DND-41 (cell line): ENCODE measurements at regions not wholly inside any gene's neighbourhood (a gene's known extent, or its start where the extent isn't known, plus 50 kb on each side); places are given as distances from the start of the nearest gene placed in this dataset.

Source experiments
- ATAC-seq: fragments of 200-7000 bp; cut with Tn5 transposase; 3 replicates; pipeline ENCODE4 v1.9.1; 2021; ENCODE audit warnings: low read depth; ENCODE audit not compliant: insufficient read depth
- DNase-seq: peaks from one replicate; pipeline ENCODE4 v3.0.0-alpha.2; 2020
- H2AFZ ChIP-seq: 2 replicates; pipeline ENCODE4 v1.6.0; 2012; ENCODE audit warnings: low read depth, low read length
- H3K27ac ChIP-seq: 2 replicates; pipeline ENCODE4 v1.5.1; 2012; ENCODE audit warnings: low read length, inconsistent platforms
- H3K27me3 ChIP-seq: fragments of 200-600 bp; sonication (generic); 2 replicates; pipeline ENCODE4 v1.6.0; 2012; ENCODE audit warnings: low read length, mild to moderate bottlenecking, inconsistent platforms; ENCODE audit not compliant: insufficient read depth, poor library complexity
- H3K36me3 ChIP-seq: 2 replicates; pipeline ENCODE4 v1.5.1; 2012; ENCODE audit warnings: low read length, inconsistent platforms; ENCODE audit not compliant: insufficient read depth
- H3K4me1 ChIP-seq: 2 replicates; pipeline ENCODE4 v1.5.1; 2012; ENCODE audit warnings: mild to moderate bottlenecking, low read length; ENCODE audit not compliant: insufficient read depth
- H3K4me2 ChIP-seq: 2 replicates; pipeline ENCODE4 v1.6.0; 2012; ENCODE audit warnings: mild to moderate bottlenecking, moderate library complexity, low read length, inconsistent platforms; ENCODE audit not compliant: insufficient read depth
- H3K4me3 ChIP-seq, 2 experiments: fragments of 200-600 bp in 1 of 2; shearing (Covaris generic) in 1 of 2; 2 replicates each; pipeline ENCODE4 v1.5.1; 2012 to 2016; ENCODE audit warnings: inconsistent platforms in 2 of 2, low read length in 2 of 2, mild to moderate bottlenecking in 2 of 2, low read depth in 1 of 2, moderate library complexity in 1 of 2
- H3K79me2 ChIP-seq: 2 replicates; pipeline ENCODE4 v1.6.0; 2012; ENCODE audit warnings: low read length, inconsistent platforms; ENCODE audit not compliant: insufficient read depth
- H3K9ac ChIP-seq: 2 replicates; pipeline ENCODE4 v1.6.0; 2012; ENCODE audit warnings: low read depth, mild to moderate bottlenecking, inconsistent platforms, low read length, moderate library complexity
- H3K9me3 ChIP-seq: 2 replicates; pipeline ENCODE4 v1.5.1; 2012; ENCODE audit warnings: low read length, moderate library complexity, mild to moderate bottlenecking, inconsistent platforms; ENCODE audit not compliant: insufficient read depth, severe bottlenecking
- H4K20me1 ChIP-seq: 2 replicates; pipeline ENCODE4 v1.6.0; 2012; ENCODE audit warnings: low read length; ENCODE audit not compliant: insufficient read depth
- EZH2 ChIP-seq: IDR thresholded peaks from 3 replicates; pipeline ENCODE4 v1.6.1; 2012; ENCODE audit warnings: borderline replicate concordance, low read depth, mild to moderate bottlenecking, moderate library complexity, low read length, inconsistent platforms; ENCODE audit not compliant: severe bottlenecking
- TF ChIP-seq, protein P1 (sequence below): IDR thresholded peaks from 2 replicates; pipeline ENCODE4 v1.5.1; 2012; ENCODE audit warnings: borderline replicate concordance, low read length, moderate library complexity, mild to moderate bottlenecking; ENCODE audit not compliant: poor library complexity, severe bottlenecking; ENCODE audit errors: extremely low read depth

DNA sequence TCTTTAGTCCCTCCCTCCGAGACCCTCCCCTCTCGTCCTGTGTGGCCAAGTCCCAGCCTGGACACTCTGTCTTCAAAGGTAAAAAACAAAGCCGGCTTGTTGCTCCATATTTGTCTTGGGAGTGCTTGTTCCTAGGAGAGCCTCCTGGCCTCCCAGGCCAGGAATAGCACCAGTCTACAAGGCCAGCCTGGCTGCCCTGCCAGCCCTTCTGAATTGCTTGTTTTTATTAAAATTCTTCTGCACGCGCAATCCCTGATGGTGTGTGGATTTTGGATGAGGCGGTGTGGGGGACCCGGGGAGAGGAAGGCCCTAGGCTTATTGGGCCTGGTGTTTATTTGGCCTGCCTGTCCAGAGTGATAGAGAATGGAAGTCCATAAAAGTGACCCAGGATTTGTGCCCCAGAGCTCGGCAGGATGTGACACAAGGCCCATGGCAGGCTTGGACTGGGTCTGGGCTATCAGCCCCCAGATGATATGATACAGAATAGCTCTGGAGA lies 297.3 kb downstream of the CYP26B1 start:
- ATAC-seq, result no peak
- DNase-seq, result no peak
- no peaks in the 10 kb centered on the region for H3K79me2 ChIP-seq
- no peak overlapping the region for H3K4me2 ChIP-seq
- no peak overlapping the region for H3K4me3 ChIP-seq
- H2AFZ ChIP-seq, result no peak overlapping the region
- no peak overlapping the region for H3K9ac ChIP-seq
- no peaks in the 10 kb centered on the region for H3K4me1 ChIP-seq
- no peak overlapping the region for H3K27ac ChIP-seq
- H4K20me1 ChIP-seq, result 0 out of 2 replicates have a peak, but pooled peaks cover 3% of the 10 kb centered on the region
- TF ChIP-seq EZH2, result no peak
- TF ChIP-seq, protein P1, sequence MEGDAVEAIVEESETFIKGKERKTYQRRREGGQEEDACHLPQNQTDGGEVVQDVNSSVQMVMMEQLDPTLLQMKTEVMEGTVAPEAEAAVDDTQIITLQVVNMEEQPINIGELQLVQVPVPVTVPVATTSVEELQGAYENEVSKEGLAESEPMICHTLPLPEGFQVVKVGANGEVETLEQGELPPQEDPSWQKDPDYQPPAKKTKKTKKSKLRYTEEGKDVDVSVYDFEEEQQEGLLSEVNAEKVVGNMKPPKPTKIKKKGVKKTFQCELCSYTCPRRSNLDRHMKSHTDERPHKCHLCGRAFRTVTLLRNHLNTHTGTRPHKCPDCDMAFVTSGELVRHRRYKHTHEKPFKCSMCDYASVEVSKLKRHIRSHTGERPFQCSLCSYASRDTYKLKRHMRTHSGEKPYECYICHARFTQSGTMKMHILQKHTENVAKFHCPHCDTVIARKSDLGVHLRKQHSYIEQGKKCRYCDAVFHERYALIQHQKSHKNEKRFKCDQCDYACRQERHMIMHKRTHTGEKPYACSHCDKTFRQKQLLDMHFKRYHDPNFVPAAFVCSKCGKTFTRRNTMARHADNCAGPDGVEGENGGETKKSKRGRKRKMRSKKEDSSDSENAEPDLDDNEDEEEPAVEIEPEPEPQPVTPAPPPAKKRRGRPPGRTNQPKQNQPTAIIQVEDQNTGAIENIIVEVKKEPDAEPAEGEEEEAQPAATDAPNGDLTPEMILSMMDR, result no peak
- H3K36me3 ChIP-seq, result no peaks in the 10 kb centered on the region
- no peaks in the 10 kb centered on the region for H3K27me3 ChIP-seq
- H3K9me3 ChIP-seq, result no peaks in the 10 kb centered on the region

GRCh38 chr2:71849607-71850305 lies 297.9 kb downstream of the CYP26B1 start:
- Histone ChIP-seq H3K27ac (no peak overlapping the region), H2AFZ (no peak overlapping the region), H3K4me2 (no peak overlapping the region), H3K79me2 (no peaks in the 10 kb centered on the region), H3K4me1 (no peaks in the 10 kb centered on the region), H3K9ac (no peak overlapping the region), H3K36me3 (no peaks in the 10 kb centered on the region), H3K4me3 (no peak overlapping the region), H4K20me1 (0 out of 2 replicates have a peak, but pooled peaks cover 3% of the 10 kb centered on the region), H3K9me3 (no peaks in the 10 kb centered on the region), H3K27me3 (no peaks in the 10 kb centered on the region)
- TF ChIP-seq, protein P1, result no peak
- TF ChIP-seq EZH2, result no peak
- no peak for ATAC-seq
- no peak for DNase-seq

DNA sequence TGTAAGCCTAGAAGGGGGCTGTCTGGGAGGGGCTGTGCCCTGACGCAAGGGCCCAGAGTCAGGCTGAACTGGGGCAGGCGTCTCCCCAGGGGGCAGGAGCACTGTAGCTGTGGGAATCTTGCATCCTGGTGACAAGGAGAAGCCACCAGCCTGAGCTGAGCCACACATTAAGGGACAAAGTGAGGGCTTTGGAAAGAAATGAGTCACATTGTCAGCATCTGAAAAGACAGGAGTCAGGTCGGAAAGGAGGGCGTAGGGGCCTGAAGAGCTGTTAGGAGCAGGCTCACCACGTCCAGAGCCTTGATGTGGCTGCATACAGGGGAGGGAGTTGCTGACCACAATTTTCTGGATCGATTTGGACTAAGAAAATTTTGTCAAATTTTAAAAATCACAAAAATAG lies 298.6 kb downstream of the CYP26B1 start:
- Histone ChIP-seq H3K36me3 (no peaks in the 10 kb centered on the region), H2AFZ (no peak overlapping the region), H3K9me3 (no peaks in the 10 kb centered on the region), H3K27me3 (no peaks in the 10 kb centered on the region), H3K27ac (no peak overlapping the region), H4K20me1 (0 out of 2 replicates have a peak, but pooled peaks cover 3% of the 10 kb centered on the region), H3K79me2 (no peaks in the 10 kb centered on the region), H3K4me2 (no peak overlapping the region), H3K4me3 (no peak overlapping the region), H3K4me1 (no peaks in the 10 kb centered on the region), H3K9ac (no peak overlapping the region)
- TF ChIP-seq, protein P1, result no peak
- no peak for TF ChIP-seq EZH2
- DNase-seq (no peak), ATAC-seq (no peak)
